ENCODE measurements at regions not wholly inside any gene's neighbourhood (a gene's known extent, or its start where the extent isn't known, plus 50 kb on each side); places are given as distances from the start of the nearest gene placed in this dataset.

GRCh38 chr10:4606856-4607636 is 219.0 kb upstream of the AKR1E2 start:
- ChIA-PET POLR2A (no interaction called here), CTCF (no interaction called here)
- Histone ChIP-seq H3K4me3 (ENCODE audit: control extremely low read depth in 1 of 5, extremely low read depth in 1 of 5, insufficient read depth in 1 of 5, low read depth in 2 of 5, low read length in 4 of 5) (no peak overlapping the region), H3K79me2 (ENCODE audit: control insufficient read depth, insufficient read depth, low read length) (no peaks in the 10 kb centered on the region), H3K36me3 (replicated peaks in 1 of 2; ENCODE audit: control extremely low read depth in 1 of 2, control insufficient read depth in 1 of 2, extremely low read depth in 1 of 2, insufficient read depth in 2 of 2, low read length in 1 of 2) (no peaks in the 10 kb centered on the region), H3K9ac (ENCODE audit: low read length) (no peak overlapping the region), H3K9me3 (ENCODE audit: control extremely low read depth in 1 of 3, control insufficient read depth in 2 of 3, insufficient read depth in 1 of 3, low read length in 2 of 3) (no peaks in the 10 kb centered on the region), H4K20me1 (ENCODE audit: control insufficient read depth, insufficient read depth, low read length, poor library complexity, severe bottlenecking) (no peaks in the 10 kb centered on the region), H3K4me2 (replicated peaks; ENCODE audit: low read depth, low read length, poor library complexity, severe bottlenecking) (no peak overlapping the region), H3K4me1 (ENCODE audit: control insufficient read depth in 2 of 2, insufficient read depth in 2 of 2, low read length in 2 of 2) (no peaks in the 10 kb centered on the region), H2AFZ (ENCODE audit: insufficient read depth, low read depth, low read length, poor library complexity, severe bottlenecking) (no peak overlapping the region), H3K27me3 (replicated peaks in 1 of 4; ENCODE audit: control extremely low read depth in 1 of 4, control insufficient read depth in 3 of 4, insufficient read depth in 4 of 4, low read length in 3 of 4) (no peaks in the 10 kb centered on the region), H3K27ac (ENCODE audit: low read length in 2 of 2) (no peak overlapping the region)
- TF ChIP-seq CTCF (IDR thresholded peaks at IDR 0.05) (peak; percentile 27), EZH2 (IDR thresholded peaks at IDR 0.05; ENCODE audit: borderline replicate concordance, insufficient read depth, low read depth, low read length, poor library complexity, severe bottlenecking) (no peak)
- Mint-ChIP-seq H3K4me1 (no peaks in the 10 kb centered on the region), H3K27me3 (peaks cover 2% of the 10 kb centered on the region), H3K4me3 (no peak overlapping the region), H3K9me3 (ENCODE audit: insufficient read depth) (no peaks in the 10 kb centered on the region), H3K27ac (no peak overlapping the region)
- 100% methylated on average over 2 of the region's 6 CpGs for WGBS (ENCODE audit: insufficient coverage)
- DNase-seq (no peak), ATAC-seq (ENCODE audit: low read depth) (no peak)
- intact Hi-C loops (cut with micrococcal nuclease) = no loop called here

- Histone ChIP-seq H3K9me3 (ENCODE audit: control extremely low read depth in 1 of 3, control insufficient read depth in 2 of 3, insufficient read depth in 1 of 3, low read length in 2 of 3) (no peaks in the 10 kb centered on the region), H2AFZ (ENCODE audit: insufficient read depth, low read depth, low read length, poor library complexity, severe bottlenecking) (no peak overlapping the region), H3K36me3 (replicated peaks in 1 of 2; ENCODE audit: control extremely low read depth in 1 of 2, control insufficient read depth in 1 of 2, extremely low read depth in 1 of 2, insufficient read depth in 2 of 2, low read length in 1 of 2) (no peaks in the 10 kb centered on the region), H3K4me1 (ENCODE audit: control insufficient read depth in 2 of 2, insufficient read depth in 2 of 2, low read length in 2 of 2) (no peaks in the 10 kb centered on the region), H3K27me3 (replicated peaks in 1 of 4; ENCODE audit: control extremely low read depth in 1 of 4, control insufficient read depth in 3 of 4, insufficient read depth in 4 of 4, low read length in 3 of 4) (no peaks in the 10 kb centered on the region), H3K4me3 (ENCODE audit: control extremely low read depth in 1 of 5, extremely low read depth in 1 of 5, insufficient read depth in 1 of 5, low read depth in 2 of 5, low read length in 4 of 5) (no peak overlapping the region), H3K4me2 (replicated peaks; ENCODE audit: low read depth, low read length, poor library complexity, severe bottlenecking) (no peak overlapping the region), H3K79me2 (ENCODE audit: control insufficient read depth, insufficient read depth, low read length) (no peaks in the 10 kb centered on the region), H3K27ac (ENCODE audit: low read length in 2 of 2) (no peak overlapping the region), H4K20me1 (ENCODE audit: control insufficient read depth, insufficient read depth, low read length, poor library complexity, severe bottlenecking) (no peaks in the 10 kb centered on the region), H3K9ac (ENCODE audit: low read length) (no peak overlapping the region)
- no peak for DNase-seq
- Mint-ChIP-seq H3K4me1 (no peaks in the 10 kb centered on the region), H3K27ac (no peak overlapping the region), H3K4me3 (no peak overlapping the region), H3K9me3 (ENCODE audit: insufficient read depth) (no peaks in the 10 kb centered on the region), H3K27me3 (no peaks in the 10 kb centered on the region)
- ATAC-seq (ENCODE audit: low read depth) = no peak
- ChIA-PET POLR2A (no interaction called here), CTCF (no interaction called here)
- 93% methylated on average over 3 of the region's 7 CpGs for WGBS (ENCODE audit: insufficient coverage)
- intact Hi-C loops (cut with micrococcal nuclease) = no loop called here
- TF ChIP-seq EZH2 (IDR thresholded peaks at IDR 0.05; ENCODE audit: borderline replicate concordance, insufficient read depth, low read depth, low read length, poor library complexity, severe bottlenecking) (no peak), CTCF (IDR thresholded peaks at IDR 0.05) (no peak)
These were observed 223.1 kb upstream of the AKR1E2 start for GRCh38 chr10:4602764-4603491.

Data from B cell (primary cell).